IMR-90 (cell line): ENCODE measurements at regions not wholly inside any gene's neighbourhood (a gene's known extent, or its start where the extent isn't known, plus 50 kb on each side); places are given as distances from the start of the nearest gene placed in this dataset.

Experiments used
- CTCF ChIP-seq: conservative IDR thresholded peaks from 2 replicates; pipeline ENCODE4 v1.5.1; 2012; ENCODE audit warnings: mild to moderate bottlenecking, low read depth, low read length, improper control_type of control experiment
- ELK1 ChIP-seq: fragments of 150-350 bp; IDR thresholded peaks from 2 replicates; pipeline ENCODE4 v1.6.1; 2016; ENCODE audit warnings: low read depth, mild to moderate bottlenecking, low read length, moderate library complexity, borderline replicate concordance
- MAFK ChIP-seq: IDR thresholded peaks from 2 replicates; pipeline ENCODE4 v1.6.1; 2012; ENCODE audit warnings: low read depth, low read length, improper control_type of control experiment
- MAZ ChIP-seq: IDR thresholded peaks from 2 replicates; pipeline ENCODE4 v1.6.1; 2012; ENCODE audit warnings: low read depth, mild to moderate bottlenecking, low read length, improper control_type of control experiment, moderate library complexity, borderline replicate concordance
- POLR2A ChIP-seq: IDR thresholded peaks from 2 replicates; pipeline ENCODE4 v1.6.1; 2012; ENCODE audit warnings: mild to moderate bottlenecking, low read depth, low read length
- RAD21 ChIP-seq: IDR thresholded peaks from 2 replicates; pipeline ENCODE4 v1.6.1; 2012; ENCODE audit warnings: low read length, improper control_type of control experiment
- RCOR1 ChIP-seq: IDR thresholded peaks from 2 replicates; pipeline ENCODE4 v1.6.1; 2012; ENCODE audit warnings: mild to moderate bottlenecking, low read length, improper control_type of control experiment; ENCODE audit not compliant: insufficient replicate concordance
- RFX5 ChIP-seq: IDR thresholded peaks from 2 replicates; pipeline ENCODE4 v1.8.0; 2012; ENCODE audit warnings: low read depth, mild to moderate bottlenecking, low read length, moderate library complexity
- SMC3 ChIP-seq: fragments of 150-350 bp; IDR thresholded peaks from 2 replicates; pipeline ENCODE4 v1.6.1; 2016; ENCODE audit warnings: low read depth, mild to moderate bottlenecking, antibody characterized with exemption, low read length, moderate library complexity
- TF ChIP-seq, protein P1 (sequence below): fragments of 150-350 bp; IDR thresholded peaks from 2 replicates; pipeline ENCODE4 v1.6.1; 2017; ENCODE audit warnings: mild to moderate bottlenecking, antibody characterized with exemption, low read length, low read depth

DNA sequence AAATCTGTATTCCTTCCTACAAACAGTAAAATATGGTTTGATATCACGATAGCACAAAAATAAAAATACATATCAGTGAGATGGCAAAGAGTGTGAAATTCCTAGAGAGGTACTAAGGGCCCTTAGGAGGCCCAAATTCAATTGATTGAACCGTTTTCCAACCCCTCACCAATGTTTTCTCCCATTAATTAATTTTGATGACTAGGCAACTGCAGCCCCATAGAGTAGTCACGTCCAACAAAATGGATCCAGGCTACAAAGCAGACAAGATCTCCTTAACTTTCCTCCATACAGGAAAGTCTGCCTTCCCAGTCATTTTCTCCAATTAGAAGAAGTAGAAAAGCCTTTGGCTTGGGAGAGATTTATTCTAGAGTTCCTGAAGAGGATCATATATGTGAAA, 193.9 kb downstream of the PLOD2 start:
- TF ChIP-seq ELK1 (no peak), CTCF (no peak), RAD21 (no peak), MAZ (no peak), SMC3 (no peak), POLR2A (no peak), RFX5 (no peak), MAFK (no peak), RCOR1 (no peak)
- TF ChIP-seq, protein P1, sequence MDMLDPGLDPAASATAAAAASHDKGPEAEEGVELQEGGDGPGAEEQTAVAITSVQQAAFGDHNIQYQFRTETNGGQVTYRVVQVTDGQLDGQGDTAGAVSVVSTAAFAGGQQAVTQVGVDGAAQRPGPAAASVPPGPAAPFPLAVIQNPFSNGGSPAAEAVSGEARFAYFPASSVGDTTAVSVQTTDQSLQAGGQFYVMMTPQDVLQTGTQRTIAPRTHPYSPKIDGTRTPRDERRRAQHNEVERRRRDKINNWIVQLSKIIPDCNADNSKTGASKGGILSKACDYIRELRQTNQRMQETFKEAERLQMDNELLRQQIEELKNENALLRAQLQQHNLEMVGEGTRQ = no peak
